ENCODE measurements at regions not wholly inside any gene's neighbourhood (a gene's known extent, or its start where the extent isn't known, plus 50 kb on each side); places are given as distances from the start of the nearest gene placed in this dataset.

DNA sequence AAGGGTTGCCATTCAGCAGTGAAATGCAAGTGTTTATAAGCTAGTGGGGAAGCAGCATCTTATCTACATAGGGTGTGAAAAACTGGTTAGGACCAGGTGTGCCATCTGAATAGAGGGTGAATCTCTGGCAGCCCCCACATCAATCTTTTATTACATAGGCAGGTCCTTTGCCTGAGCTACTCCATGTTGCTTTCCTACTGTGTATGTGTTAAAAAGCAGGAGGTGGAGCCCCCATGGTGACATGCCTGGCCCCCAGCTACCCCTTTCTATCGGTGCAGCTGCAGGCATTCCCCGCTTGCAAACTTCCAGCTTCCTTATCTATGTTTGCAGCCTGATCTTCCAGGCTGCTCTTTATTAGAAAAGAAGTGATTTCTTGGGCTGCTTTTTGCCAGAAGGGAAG, 353.5 kb downstream of the SPATA31D1 start:
- no peaks in the 10 kb centered on the region for H3K9me3 ChIP-seq (ENCODE audit: control insufficient read depth, insufficient read depth, low read depth, low read length)
- H3K4me2 ChIP-seq (ENCODE audit: extremely low read depth, insufficient read depth, low read length): no peak overlapping the region
- H3K9ac ChIP-seq (ENCODE audit: insufficient read depth, low read length): no peak overlapping the region
- H3K27ac ChIP-seq (ENCODE audit: insufficient read depth, low read length): no peak overlapping the region
- H3K4me3 ChIP-seq (replicated peaks in 1 of 4; ENCODE audit: control extremely low read depth in 1 of 4, insufficient read depth in 1 of 4, low read depth in 3 of 4, low read length in 4 of 4): no peak overlapping the region
- H4K20me1 ChIP-seq (ENCODE audit: control insufficient read depth, extremely low read depth, insufficient read depth, low read length): no peaks in the 10 kb centered on the region
- no peaks in the 10 kb centered on the region for H3K4me1 ChIP-seq (ENCODE audit: control insufficient read depth, extremely low read depth, insufficient read depth, low read length)
- H3K36me3 ChIP-seq (ENCODE audit: control insufficient read depth, insufficient read depth, low read length): no peaks in the 10 kb centered on the region
- no peak overlapping the region for H2AFZ ChIP-seq (ENCODE audit: low read length)
- no peak for DNase-seq (ENCODE audit: low read depth in 2 of 2)
- TF ChIP-seq, protein P1, sequence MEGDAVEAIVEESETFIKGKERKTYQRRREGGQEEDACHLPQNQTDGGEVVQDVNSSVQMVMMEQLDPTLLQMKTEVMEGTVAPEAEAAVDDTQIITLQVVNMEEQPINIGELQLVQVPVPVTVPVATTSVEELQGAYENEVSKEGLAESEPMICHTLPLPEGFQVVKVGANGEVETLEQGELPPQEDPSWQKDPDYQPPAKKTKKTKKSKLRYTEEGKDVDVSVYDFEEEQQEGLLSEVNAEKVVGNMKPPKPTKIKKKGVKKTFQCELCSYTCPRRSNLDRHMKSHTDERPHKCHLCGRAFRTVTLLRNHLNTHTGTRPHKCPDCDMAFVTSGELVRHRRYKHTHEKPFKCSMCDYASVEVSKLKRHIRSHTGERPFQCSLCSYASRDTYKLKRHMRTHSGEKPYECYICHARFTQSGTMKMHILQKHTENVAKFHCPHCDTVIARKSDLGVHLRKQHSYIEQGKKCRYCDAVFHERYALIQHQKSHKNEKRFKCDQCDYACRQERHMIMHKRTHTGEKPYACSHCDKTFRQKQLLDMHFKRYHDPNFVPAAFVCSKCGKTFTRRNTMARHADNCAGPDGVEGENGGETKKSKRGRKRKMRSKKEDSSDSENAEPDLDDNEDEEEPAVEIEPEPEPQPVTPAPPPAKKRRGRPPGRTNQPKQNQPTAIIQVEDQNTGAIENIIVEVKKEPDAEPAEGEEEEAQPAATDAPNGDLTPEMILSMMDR (conservative IDR thresholded peaks at IDR 0.05 in 1 of 2, IDR thresholded peaks at IDR 0.05 in 1 of 2; ENCODE audit: low read depth in 1 of 2, low read length in 2 of 2): no peak
- TF ChIP-seq EZH2 (IDR thresholded peaks at IDR 0.05; ENCODE audit: low read length, missing control alignments): no peak
- H3K79me2 ChIP-seq (ENCODE audit: control insufficient read depth, insufficient read depth, low read length): no peaks in the 10 kb centered on the region
- no peaks in the 10 kb centered on the region for H3K27me3 ChIP-seq (ENCODE audit: control insufficient read depth, insufficient read depth, low read length)

DNA sequence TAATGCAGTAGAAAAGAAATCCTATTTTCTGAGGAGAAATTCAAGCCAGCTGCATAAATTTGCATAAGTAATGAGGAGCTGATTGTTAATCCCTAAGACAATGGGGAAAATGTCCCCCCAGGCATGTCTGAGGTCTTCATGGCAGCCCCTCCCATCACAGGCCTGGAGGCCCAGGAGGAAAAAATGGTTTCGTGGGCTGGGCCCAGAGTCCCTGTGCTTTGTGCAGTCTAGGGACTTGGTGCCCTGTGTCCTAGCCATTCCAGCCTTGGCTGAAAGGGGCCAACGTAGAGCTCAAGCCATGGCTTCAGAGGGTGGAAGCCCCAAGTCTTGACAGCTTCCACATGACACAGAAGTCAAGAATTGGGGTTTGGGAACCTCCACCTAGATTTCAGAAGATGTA, 357.5 kb downstream of the SPATA31D1 start:
- H3K79me2 ChIP-seq (ENCODE audit: control insufficient read depth, insufficient read depth, low read length): no peaks in the 10 kb centered on the region
- no peaks in the 10 kb centered on the region for H4K20me1 ChIP-seq (ENCODE audit: control insufficient read depth, extremely low read depth, insufficient read depth, low read length)
- no peak overlapping the region for H2AFZ ChIP-seq (ENCODE audit: low read length)
- no peaks in the 10 kb centered on the region for H3K36me3 ChIP-seq (ENCODE audit: control insufficient read depth, insufficient read depth, low read length)
- DNase-seq (ENCODE audit: low read depth in 2 of 2): no peak
- no peak overlapping the region for H3K9ac ChIP-seq (ENCODE audit: insufficient read depth, low read length)
- no peak overlapping the region for H3K4me3 ChIP-seq (replicated peaks in 1 of 4; ENCODE audit: control extremely low read depth in 1 of 4, insufficient read depth in 1 of 4, low read depth in 3 of 4, low read length in 4 of 4)
- no peaks in the 10 kb centered on the region for H3K4me1 ChIP-seq (ENCODE audit: control insufficient read depth, extremely low read depth, insufficient read depth, low read length)
- H3K27me3 ChIP-seq (ENCODE audit: control insufficient read depth, insufficient read depth, low read length): no peaks in the 10 kb centered on the region
- TF ChIP-seq, protein P1 (conservative IDR thresholded peaks at IDR 0.05 in 1 of 2, IDR thresholded peaks at IDR 0.05 in 1 of 2; ENCODE audit: low read depth in 1 of 2, low read length in 2 of 2): no peak
- TF ChIP-seq EZH2 (IDR thresholded peaks at IDR 0.05; ENCODE audit: low read length, missing control alignments): no peak
- no peak overlapping the region for H3K27ac ChIP-seq (ENCODE audit: insufficient read depth, low read length)
- H3K9me3 ChIP-seq (ENCODE audit: control insufficient read depth, insufficient read depth, low read depth, low read length): no peaks in the 10 kb centered on the region
- no peak overlapping the region for H3K4me2 ChIP-seq (ENCODE audit: extremely low read depth, insufficient read depth, low read length)

DNA sequence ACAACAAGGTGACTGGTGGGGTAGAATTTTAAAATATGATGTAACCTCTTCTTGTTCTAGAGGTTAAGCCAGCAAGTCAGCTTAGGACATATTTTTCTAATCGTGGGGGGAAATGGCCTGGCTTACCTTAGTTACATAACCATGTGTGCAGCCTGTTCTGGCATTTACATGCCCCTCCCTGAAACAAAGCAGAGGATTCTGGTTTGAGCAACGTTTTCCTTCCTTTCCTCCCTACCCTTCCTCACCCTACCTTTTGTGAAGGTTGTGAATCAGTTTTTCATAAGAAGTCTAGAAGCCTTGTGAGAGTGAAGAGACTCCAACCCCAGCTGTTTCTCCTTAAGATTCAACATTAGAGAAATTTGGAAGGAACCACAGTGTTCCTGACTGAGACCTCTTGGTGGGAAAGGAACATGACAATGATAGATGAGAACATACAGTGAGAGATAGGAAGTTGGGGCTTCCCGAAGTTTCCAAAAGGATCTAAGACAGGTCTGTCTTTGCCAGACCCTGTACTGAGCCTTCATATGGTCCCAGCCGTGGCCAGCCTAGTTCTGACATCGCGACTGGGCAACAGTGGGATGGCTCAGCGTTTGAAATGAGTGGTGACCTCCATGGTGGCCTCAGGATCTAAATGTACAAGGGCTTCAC, 365.2 kb downstream of the SPATA31D1 start:
- Histone ChIP-seq H3K4me2 (ENCODE audit: extremely low read depth, insufficient read depth, low read length) (no peak overlapping the region), H4K20me1 (ENCODE audit: control insufficient read depth, extremely low read depth, insufficient read depth, low read length) (no peaks in the 10 kb centered on the region), H3K27me3 (ENCODE audit: control insufficient read depth, insufficient read depth, low read length) (no peaks in the 10 kb centered on the region), H3K4me3 (replicated peaks in 1 of 4; ENCODE audit: control extremely low read depth in 1 of 4, insufficient read depth in 1 of 4, low read depth in 3 of 4, low read length in 4 of 4) (no peak overlapping the region), H3K9me3 (ENCODE audit: control insufficient read depth, insufficient read depth, low read depth, low read length) (no peaks in the 10 kb centered on the region), H3K79me2 (ENCODE audit: control insufficient read depth, insufficient read depth, low read length) (no peaks in the 10 kb centered on the region), H2AFZ (ENCODE audit: low read length) (no peak overlapping the region), H3K27ac (ENCODE audit: insufficient read depth, low read length) (no peak overlapping the region), H3K4me1 (ENCODE audit: control insufficient read depth, extremely low read depth, insufficient read depth, low read length) (no peaks in the 10 kb centered on the region), H3K9ac (ENCODE audit: insufficient read depth, low read length) (no peak overlapping the region), H3K36me3 (ENCODE audit: control insufficient read depth, insufficient read depth, low read length) (no peaks in the 10 kb centered on the region)
- no peak for TF ChIP-seq EZH2 (IDR thresholded peaks at IDR 0.05; ENCODE audit: low read length, missing control alignments)
- TF ChIP-seq, protein P1 (conservative IDR thresholded peaks at IDR 0.05 in 1 of 2, IDR thresholded peaks at IDR 0.05 in 1 of 2; ENCODE audit: low read depth in 1 of 2, low read length in 2 of 2): no peak
- DNase-seq (ENCODE audit: low read depth in 2 of 2): no peak
